ENCODE measurements at regions not wholly inside any gene's neighbourhood (a gene's known extent, or its start where the extent isn't known, plus 50 kb on each side); places are given as distances from the start of the nearest gene placed in this dataset.

DNA sequence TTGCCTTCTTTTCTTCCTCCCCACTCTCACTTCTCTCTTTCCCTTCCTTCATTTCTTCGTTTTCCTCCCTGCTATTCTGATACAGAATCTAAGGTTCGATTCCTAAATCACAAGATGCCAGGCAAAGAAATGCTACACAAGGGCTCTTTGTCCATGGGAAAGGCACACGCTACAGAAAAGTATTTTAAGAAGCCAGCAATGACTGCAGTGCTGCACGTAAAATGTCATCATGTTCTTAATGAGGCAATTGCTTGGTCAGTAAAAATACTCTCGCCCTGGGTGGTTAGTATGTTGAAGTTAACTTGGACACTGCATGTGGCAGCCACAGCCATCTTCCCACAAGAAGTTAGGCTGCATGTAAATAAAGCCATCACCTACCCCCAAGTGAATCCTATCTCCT, 178.4 kb downstream of the DHX15 start:
- no peak for DNase-seq (ENCODE audit: low spot score)
- TF ChIP-seq ZNF263 (CRISPR knock-in tag; IDR thresholded peaks at IDR 0.05; ENCODE audit: low read depth) (no peak), ETV6 (CRISPR knock-in tag; IDR thresholded peaks at IDR 0.05) (no peak)
- TF ChIP-seq, protein P1, sequence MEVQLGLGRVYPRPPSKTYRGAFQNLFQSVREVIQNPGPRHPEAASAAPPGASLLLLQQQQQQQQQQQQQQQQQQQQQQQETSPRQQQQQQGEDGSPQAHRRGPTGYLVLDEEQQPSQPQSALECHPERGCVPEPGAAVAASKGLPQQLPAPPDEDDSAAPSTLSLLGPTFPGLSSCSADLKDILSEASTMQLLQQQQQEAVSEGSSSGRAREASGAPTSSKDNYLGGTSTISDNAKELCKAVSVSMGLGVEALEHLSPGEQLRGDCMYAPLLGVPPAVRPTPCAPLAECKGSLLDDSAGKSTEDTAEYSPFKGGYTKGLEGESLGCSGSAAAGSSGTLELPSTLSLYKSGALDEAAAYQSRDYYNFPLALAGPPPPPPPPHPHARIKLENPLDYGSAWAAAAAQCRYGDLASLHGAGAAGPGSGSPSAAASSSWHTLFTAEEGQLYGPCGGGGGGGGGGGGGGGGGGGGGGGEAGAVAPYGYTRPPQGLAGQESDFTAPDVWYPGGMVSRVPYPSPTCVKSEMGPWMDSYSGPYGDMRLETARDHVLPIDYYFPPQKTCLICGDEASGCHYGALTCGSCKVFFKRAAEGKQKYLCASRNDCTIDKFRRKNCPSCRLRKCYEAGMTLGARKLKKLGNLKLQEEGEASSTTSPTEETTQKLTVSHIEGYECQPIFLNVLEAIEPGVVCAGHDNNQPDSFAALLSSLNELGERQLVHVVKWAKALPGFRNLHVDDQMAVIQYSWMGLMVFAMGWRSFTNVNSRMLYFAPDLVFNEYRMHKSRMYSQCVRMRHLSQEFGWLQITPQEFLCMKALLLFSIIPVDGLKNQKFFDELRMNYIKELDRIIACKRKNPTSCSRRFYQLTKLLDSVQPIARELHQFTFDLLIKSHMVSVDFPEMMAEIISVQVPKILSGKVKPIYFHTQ (CRISPR knock-in tag; IDR thresholded peaks at IDR 0.05) = no peak
- TF ChIP-seq, protein P2, sequence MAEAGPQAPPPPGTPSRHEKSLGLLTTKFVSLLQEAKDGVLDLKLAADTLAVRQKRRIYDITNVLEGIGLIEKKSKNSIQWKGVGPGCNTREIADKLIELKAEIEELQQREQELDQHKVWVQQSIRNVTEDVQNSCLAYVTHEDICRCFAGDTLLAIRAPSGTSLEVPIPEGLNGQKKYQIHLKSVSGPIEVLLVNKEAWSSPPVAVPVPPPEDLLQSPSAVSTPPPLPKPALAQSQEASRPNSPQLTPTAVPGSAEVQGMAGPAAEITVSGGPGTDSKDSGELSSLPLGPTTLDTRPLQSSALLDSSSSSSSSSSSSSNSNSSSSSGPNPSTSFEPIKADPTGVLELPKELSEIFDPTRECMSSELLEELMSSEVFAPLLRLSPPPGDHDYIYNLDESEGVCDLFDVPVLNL (CRISPR knock-in tag; IDR thresholded peaks at IDR 0.05; ENCODE audit: borderline replicate concordance, low read depth) = no peak
- TF ChIP-seq, protein P3, sequence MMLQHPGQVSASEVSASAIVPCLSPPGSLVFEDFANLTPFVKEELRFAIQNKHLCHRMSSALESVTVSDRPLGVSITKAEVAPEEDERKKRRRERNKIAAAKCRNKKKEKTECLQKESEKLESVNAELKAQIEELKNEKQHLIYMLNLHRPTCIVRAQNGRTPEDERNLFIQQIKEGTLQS (CRISPR knock-in tag; conservative IDR thresholded peaks at IDR 0.05) = no peak
- Mint-ChIP-seq H3K4me1 (no peaks in the 10 kb centered on the region), H3K9me3 (peaks cover 17% of the 10 kb centered on the region), H3K27me3 (ENCODE audit: low read depth) (peaks cover 29% of the 10 kb centered on the region), H3K36me3 (peaks cover 12% of the 10 kb centered on the region; the same call in 1 of the 2 replicates), H3K27ac (no peak overlapping the region), H3K4me3 (no peak overlapping the region)
- POLR2A ChIA-PET = no interaction called here
- no peak for ATAC-seq
- CTCF ChIA-PET = no interaction called here

DNA sequence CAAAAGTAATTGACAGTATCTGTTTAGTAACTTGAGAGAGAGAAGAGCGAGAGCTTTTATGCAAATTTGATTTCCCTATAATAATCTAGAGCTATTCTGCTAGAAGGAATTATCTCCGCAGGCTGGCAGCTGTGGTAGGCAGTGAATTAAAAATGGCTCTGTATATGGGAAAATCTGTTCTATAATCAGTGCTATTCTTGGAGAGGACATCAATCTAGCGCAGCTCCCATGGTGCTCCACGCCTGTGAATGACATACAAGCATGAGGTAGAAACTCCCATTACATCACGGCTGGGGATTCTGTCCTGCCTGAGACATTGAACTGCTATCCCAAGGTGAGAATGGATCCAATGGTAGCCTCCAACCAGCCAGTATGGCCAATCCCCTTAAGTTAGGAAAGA, 179.0 kb downstream of the DHX15 start:
- no peak overlapping the region for H3K4me3 Mint-ChIP-seq
- TF ChIP-seq ELF4 (CRISPR knock-in tag; IDR thresholded peaks at IDR 0.05; ENCODE audit: low read depth) (no peak), NR1H2 (CRISPR knock-in tag; IDR thresholded peaks at IDR 0.05) (no peak), ATF1 (CRISPR knock-in tag; IDR thresholded peaks at IDR 0.05) (no peak), SMAD4 (CRISPR knock-in tag; IDR thresholded peaks at IDR 0.05) (no peak), ETV6 (CRISPR knock-in tag; IDR thresholded peaks at IDR 0.05) (no peak), FOXK1 (CRISPR knock-in tag; IDR thresholded peaks at IDR 0.05) (no peak)
- TF ChIP-seq, protein P4, sequence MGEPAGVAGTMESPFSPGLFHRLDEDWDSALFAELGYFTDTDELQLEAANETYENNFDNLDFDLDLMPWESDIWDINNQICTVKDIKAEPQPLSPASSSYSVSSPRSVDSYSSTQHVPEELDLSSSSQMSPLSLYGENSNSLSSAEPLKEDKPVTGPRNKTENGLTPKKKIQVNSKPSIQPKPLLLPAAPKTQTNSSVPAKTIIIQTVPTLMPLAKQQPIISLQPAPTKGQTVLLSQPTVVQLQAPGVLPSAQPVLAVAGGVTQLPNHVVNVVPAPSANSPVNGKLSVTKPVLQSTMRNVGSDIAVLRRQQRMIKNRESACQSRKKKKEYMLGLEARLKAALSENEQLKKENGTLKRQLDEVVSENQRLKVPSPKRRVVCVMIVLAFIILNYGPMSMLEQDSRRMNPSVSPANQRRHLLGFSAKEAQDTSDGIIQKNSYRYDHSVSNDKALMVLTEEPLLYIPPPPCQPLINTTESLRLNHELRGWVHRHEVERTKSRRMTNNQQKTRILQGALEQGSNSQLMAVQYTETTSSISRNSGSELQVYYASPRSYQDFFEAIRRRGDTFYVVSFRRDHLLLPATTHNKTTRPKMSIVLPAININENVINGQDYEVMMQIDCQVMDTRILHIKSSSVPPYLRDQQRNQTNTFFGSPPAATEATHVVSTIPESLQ (CRISPR knock-in tag; IDR thresholded peaks at IDR 0.05) = no peak
- H3K27me3 Mint-ChIP-seq (ENCODE audit: low read depth) = peaks cover 31% of the 10 kb centered on the region
- ChIA-PET CTCF (no interaction called here), POLR2A (no interaction called here)
- no peaks in the 10 kb centered on the region for H3K4me1 Mint-ChIP-seq
- no peak overlapping the region for H3K27ac Mint-ChIP-seq
- DNase-seq (ENCODE audit: low spot score) (no peak), ATAC-seq (no peak)
- H3K36me3 Mint-ChIP-seq = peaks cover 12% of the 10 kb centered on the region; the same call in 1 of the 2 replicates
- H3K9me3 Mint-ChIP-seq = peaks cover 17% of the 10 kb centered on the region

DNA sequence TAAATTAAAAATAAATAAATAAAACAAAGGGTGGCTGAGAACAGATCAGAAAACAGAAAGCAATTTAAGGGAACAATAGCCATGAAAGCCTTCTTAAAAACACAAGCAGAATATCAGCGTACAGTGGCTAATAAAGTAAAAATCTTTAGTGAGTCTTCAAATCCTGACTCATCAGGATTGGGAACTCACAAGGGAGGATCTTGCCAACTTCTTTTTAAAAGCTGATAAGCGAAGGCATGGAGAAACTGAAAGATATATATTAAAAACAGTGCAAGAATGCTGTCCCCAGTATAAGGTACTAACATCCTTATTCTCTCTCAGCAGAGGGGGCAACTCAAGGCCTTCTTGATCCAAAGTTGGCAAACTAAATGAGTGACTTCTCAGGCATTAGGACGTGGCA, 180.1 kb downstream of the DHX15 start:
- ChIA-PET POLR2A (no interaction called here), CTCF (no interaction called here)
- no peak for DNase-seq (ENCODE audit: low spot score)
- Mint-ChIP-seq H3K4me1 (no peaks in the 10 kb centered on the region), H3K9me3 (peaks cover 13% of the 10 kb centered on the region), H3K27ac (no peak overlapping the region), H3K27me3 (ENCODE audit: low read depth) (peaks cover 26% of the 10 kb centered on the region), H3K36me3 (peaks cover 8% of the 10 kb centered on the region; the same call in 1 of the 2 replicates), H3K4me3 (no peak overlapping the region)
- no peak for ATAC-seq
- TF ChIP-seq, protein P5, sequence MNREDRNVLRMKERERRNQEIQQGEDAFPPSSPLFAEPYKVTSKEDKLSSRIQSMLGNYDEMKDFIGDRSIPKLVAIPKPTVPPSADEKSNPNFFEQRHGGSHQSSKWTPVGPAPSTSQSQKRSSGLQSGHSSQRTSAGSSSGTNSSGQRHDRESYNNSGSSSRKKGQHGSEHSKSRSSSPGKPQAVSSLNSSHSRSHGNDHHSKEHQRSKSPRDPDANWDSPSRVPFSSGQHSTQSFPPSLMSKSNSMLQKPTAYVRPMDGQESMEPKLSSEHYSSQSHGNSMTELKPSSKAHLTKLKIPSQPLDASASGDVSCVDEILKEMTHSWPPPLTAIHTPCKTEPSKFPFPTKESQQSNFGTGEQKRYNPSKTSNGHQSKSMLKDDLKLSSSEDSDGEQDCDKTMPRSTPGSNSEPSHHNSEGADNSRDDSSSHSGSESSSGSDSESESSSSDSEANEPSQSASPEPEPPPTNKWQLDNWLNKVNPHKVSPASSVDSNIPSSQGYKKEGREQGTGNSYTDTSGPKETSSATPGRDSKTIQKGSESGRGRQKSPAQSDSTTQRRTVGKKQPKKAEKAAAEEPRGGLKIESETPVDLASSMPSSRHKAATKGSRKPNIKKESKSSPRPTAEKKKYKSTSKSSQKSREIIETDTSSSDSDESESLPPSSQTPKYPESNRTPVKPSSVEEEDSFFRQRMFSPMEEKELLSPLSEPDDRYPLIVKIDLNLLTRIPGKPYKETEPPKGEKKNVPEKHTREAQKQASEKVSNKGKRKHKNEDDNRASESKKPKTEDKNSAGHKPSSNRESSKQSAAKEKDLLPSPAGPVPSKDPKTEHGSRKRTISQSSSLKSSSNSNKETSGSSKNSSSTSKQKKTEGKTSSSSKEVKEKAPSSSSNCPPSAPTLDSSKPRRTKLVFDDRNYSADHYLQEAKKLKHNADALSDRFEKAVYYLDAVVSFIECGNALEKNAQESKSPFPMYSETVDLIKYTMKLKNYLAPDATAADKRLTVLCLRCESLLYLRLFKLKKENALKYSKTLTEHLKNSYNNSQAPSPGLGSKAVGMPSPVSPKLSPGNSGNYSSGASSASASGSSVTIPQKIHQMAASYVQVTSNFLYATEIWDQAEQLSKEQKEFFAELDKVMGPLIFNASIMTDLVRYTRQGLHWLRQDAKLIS (CRISPR knock-in tag; IDR thresholded peaks at IDR 0.05; ENCODE audit: borderline replicate concordance) = no peak
- TF ChIP-seq CBFB (CRISPR knock-in tag; IDR thresholded peaks at IDR 0.05; ENCODE audit: low read depth) = no peak
- no peak for TF ChIP-seq ZBTB21 (CRISPR knock-in tag; IDR thresholded peaks at IDR 0.05; ENCODE audit: borderline replicate concordance)
- no peak for TF ChIP-seq NFYB (CRISPR knock-in tag; conservative IDR thresholded peaks at IDR 0.05; ENCODE audit: low read depth)
- TF ChIP-seq PRRX2 (CRISPR knock-in tag; IDR thresholded peaks at IDR 0.05) = no peak
- TF ChIP-seq NFE2L1 (CRISPR knock-in tag; IDR thresholded peaks at IDR 0.05) = no peak
- TF ChIP-seq, protein P6, sequence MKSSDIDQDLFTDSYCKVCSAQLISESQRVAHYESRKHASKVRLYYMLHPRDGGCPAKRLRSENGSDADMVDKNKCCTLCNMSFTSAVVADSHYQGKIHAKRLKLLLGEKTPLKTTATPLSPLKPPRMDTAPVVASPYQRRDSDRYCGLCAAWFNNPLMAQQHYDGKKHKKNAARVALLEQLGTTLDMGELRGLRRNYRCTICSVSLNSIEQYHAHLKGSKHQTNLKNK (CRISPR knock-in tag; IDR thresholded peaks at IDR 0.05) = no peak
- no peak for TF ChIP-seq TEAD4 (CRISPR knock-in tag; IDR thresholded peaks at IDR 0.05)
- TF ChIP-seq EMX1 (CRISPR knock-in tag; IDR thresholded peaks at IDR 0.05) = no peak
- TF ChIP-seq CREM (CRISPR knock-in tag; IDR thresholded peaks at IDR 0.05) = no peak
- TF ChIP-seq, protein P4 (CRISPR knock-in tag; IDR thresholded peaks at IDR 0.05) = no peak
- TF ChIP-seq ELF4 (CRISPR knock-in tag; IDR thresholded peaks at IDR 0.05; ENCODE audit: low read depth) = no peak
